Esophagus squamous epithelium (tissue), 5 donors: ENCODE measurements at regions not wholly inside any gene's neighbourhood (a gene's known extent, or its start where the extent isn't known, plus 50 kb on each side); places are given as distances from the start of the nearest gene placed in this dataset.

Experiments
- DNase-seq: peaks from one replicate; lab custom pipeline; 2025; lab: John Stamatoyannopoulos, UW
- H3K27ac ChIP-seq, 4 donors: fragments of 200-600 bp; sonication (generic); one replicate each; pipeline ENCODE4 v1.5.1; 2016 to 2019; ENCODE audit warnings: mild to moderate bottlenecking in 1 of 4
- H3K27me3 ChIP-seq, 4 donors: fragments of 200-600 bp; sonication (generic); 1 replicate in 3 of 4; 2 replicates in 1 of 4; pipeline versions ENCODE4 v1.5.1 to v1.6.0; 2017 to 2021; ENCODE audit warnings: antibody characterized with exemption in 1 of 4
- H3K36me3 ChIP-seq, 3 donors: fragments of 200-600 bp; sonication (generic); one replicate each; pipeline ENCODE4 v1.5.1; 2016 to 2019
- H3K4me1 ChIP-seq, 3 donors: fragments of 200-600 bp; sonication (generic); one replicate each; pipeline ENCODE4 v1.5.1; 2017 to 2019
- H3K4me3 ChIP-seq, 4 donors: fragments of 200-600 bp; sonication (generic); 1 replicate in 3 of 4; 2 replicates in 1 of 4; pipeline ENCODE4 v1.5.1; 2016 to 2019; ENCODE audit warnings: mild to moderate bottlenecking in 2 of 4, moderate library complexity in 1 of 4
- H3K9me3 ChIP-seq, 3 donors: fragments of 200-600 bp; sonication (generic); one replicate each; pipeline ENCODE4 v1.5.1; 2016 to 2019
- POLR2A ChIP-seq, 4 donors: fragments of 450-650 bp; IDR thresholded peaks; one replicate each; pipeline ENCODE4 v1.6.1; 2017; ENCODE audit warnings: antibody characterized with exemption in 4 of 4, mild to moderate bottlenecking in 4 of 4, moderate library complexity in 3 of 4
- WGBS, 2 donors: methylation state at CpG; one replicate each; pipeline ENCODE4 v1.1.5; 2018; 5-methylcytosine and 5-hydroxymethylcytosine counted together
- intact Hi-C: fragments of 100-400 bp; cut with DNase I; formaldehyde crosslinking; loops from one replicate; pipeline ENCODE4 v1.15.0; 2022
- TF ChIP-seq, protein P1 (sequence below), 6 experiments: fragments of 450-650 bp in 4 of 6; fragments of 200-600 bp in 2 of 6; sonication (generic) in 2 of 6; IDR thresholded peaks; one replicate each; pipeline ENCODE4 v1.5.1; 2016 to 2019; ENCODE audit warnings: antibody characterized with exemption in 6 of 6, mild to moderate bottlenecking in 4 of 6, moderate library complexity in 4 of 6
- donor health status: DM: yes; HTN: yes; CAD: no.

DNA sequence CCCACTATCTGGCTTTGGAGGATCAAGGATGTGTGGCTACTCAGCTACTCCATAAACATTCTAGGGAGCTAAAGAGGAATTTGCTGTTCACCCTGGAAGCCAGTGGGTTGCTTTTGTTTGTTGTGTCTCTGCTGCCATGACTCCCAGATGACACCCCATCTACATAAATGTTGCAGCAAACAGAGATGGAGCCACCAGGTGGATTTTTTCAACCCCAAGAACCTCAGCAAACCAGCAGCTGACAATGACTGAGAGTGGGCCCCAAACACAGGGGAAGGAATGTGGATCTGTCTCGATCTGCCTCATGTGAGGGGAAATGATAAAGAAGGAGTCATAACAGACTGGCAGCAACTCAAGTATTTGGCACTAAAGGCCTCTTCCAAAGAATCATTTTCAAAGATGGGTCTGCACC lies 132.7 kb upstream of the TNC start:
- 20 to 25% methylated on average over 1 of the region's 1 CpG for WGBS, 2 donors
- DNase-seq = no peak
- H3K27me3 ChIP-seq = no peaks in the 10 kb centered on the region
- TF ChIP-seq POLR2A (IDR thresholded peaks at IDR 0.05) = no peak
- TF ChIP-seq, protein P1, sequence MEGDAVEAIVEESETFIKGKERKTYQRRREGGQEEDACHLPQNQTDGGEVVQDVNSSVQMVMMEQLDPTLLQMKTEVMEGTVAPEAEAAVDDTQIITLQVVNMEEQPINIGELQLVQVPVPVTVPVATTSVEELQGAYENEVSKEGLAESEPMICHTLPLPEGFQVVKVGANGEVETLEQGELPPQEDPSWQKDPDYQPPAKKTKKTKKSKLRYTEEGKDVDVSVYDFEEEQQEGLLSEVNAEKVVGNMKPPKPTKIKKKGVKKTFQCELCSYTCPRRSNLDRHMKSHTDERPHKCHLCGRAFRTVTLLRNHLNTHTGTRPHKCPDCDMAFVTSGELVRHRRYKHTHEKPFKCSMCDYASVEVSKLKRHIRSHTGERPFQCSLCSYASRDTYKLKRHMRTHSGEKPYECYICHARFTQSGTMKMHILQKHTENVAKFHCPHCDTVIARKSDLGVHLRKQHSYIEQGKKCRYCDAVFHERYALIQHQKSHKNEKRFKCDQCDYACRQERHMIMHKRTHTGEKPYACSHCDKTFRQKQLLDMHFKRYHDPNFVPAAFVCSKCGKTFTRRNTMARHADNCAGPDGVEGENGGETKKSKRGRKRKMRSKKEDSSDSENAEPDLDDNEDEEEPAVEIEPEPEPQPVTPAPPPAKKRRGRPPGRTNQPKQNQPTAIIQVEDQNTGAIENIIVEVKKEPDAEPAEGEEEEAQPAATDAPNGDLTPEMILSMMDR (IDR thresholded peaks at IDR 0.05) = no peak
- H3K36me3 ChIP-seq = no peaks in the 10 kb centered on the region
- H3K4me1 ChIP-seq = no peaks in the 10 kb centered on the region
- H3K4me3 ChIP-seq = no peak overlapping the region
- intact Hi-C loops = no loop called here
- H3K27ac ChIP-seq = no peak overlapping the region
- H3K9me3 ChIP-seq = peaks cover 0 to 3% (median 0%) of the 10 kb centered on the region in 3 donors

DNA sequence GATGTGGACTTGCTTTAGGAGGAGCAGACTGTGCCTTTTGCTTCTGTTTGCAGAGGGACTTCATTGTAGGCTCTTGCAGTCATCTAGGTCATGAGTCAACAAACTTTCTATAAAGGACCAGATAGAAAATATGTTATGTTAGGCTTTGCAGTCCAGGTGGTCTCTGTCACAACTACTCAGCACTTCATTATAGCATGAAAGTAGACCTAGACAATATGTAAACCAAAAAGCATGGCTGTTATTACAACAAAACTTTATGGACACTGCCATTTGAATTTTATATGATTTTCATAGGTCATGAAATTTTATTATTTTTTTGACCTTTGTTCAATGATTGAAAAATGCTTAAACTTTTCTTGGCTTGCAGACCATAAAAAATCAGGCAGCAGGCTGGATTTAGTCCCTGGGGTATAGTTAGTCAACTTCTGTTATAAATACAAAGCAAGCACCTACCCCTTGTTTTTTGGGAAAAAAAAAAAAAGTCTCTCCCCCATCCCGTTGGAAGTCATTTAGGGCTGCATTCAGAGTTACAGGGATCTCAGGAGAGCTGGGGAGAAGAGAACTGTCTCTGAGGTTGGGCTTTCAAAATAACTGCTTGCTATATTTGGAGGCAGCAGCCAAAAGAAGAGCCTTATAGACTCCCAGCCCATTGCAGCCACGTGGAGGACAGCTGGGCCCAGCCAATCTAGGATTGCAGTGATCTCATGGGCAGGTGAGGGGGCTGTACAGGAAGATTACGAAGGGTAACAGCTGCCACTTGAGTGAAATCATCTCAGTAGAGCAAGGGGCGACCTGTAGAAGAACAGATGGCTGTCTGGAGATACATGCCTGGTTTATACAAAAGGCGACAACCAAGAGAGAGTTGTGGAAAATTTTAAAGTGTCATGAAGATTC lies 136.6 kb upstream of the TNC start:
- Histone ChIP-seq H3K4me3 (no peak overlapping the region), H3K27me3 (no peaks in the 10 kb centered on the region), H3K4me1 (no peaks in the 10 kb centered on the region), H3K36me3 (no peaks in the 10 kb centered on the region), H3K9me3 (peaks cover 0 to 3% (median 0%) of the 10 kb centered on the region in 3 donors), H3K27ac (no peak overlapping the region)
- WGBS, 2 donors = 67 to 76% methylated on average over 4 to 5 of the region's 5 CpGs
- TF ChIP-seq, protein P1 (IDR thresholded peaks at IDR 0.05) = no peak
- TF ChIP-seq POLR2A (IDR thresholded peaks at IDR 0.05) = no peak
- intact Hi-C loops = no loop called here
- DNase-seq = no peak

DNA sequence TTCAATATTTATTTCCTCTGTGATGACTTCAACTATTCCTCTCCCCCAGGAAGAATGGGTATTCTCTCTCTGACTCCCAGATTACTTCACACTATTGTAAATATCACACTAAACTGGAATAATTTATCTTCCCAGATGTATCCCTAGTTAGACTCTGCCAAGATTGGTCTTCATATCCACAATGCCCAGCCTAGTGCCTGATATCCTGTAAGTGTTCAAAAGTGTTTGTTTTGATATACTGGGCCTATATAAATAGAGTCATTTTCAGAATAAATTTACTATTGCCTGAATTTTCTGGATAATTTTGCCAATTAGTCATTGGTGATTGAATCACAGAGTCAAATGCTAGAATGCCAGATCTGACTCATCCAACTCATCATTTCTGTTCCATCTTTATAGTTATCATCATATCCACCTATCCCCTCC lies 143.7 kb upstream of the TNC start:
- H3K27ac ChIP-seq = no peak overlapping the region

DNA sequence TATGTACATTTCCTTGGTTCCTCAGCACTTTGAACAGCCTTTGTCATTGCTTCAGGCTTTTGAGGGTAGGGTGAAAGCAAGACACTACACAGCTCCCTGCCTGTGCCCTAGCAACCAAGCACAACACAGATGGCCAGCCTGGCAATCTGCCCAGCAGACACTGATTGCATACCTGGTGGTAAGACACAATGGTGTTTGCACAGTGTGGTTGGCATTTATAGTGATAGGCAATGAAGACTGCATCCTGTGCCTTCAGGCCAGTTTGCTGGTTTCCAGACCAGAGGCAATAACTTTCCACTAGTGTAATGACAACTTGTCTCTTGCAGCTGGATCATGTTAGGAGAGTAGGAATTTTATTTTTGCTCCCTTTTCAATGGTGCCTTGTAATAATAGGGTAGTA lies 144.5 kb upstream of the TNC start:
- Histone ChIP-seq H3K27me3 (no peaks in the 10 kb centered on the region), H3K36me3 (no peaks in the 10 kb centered on the region), H3K4me1 (peaks cover 0 to 14% (median 11%) of the 10 kb centered on the region in 3 donors), H3K27ac (no peak overlapping the region), H3K4me3 (no peak overlapping the region), H3K9me3 (no peaks in the 10 kb centered on the region)
- intact Hi-C loops = no loop called here
- no peak for DNase-seq
- TF ChIP-seq POLR2A (IDR thresholded peaks at IDR 0.05) = no peak
- TF ChIP-seq, protein P1 (IDR thresholded peaks at IDR 0.05) = no peak

More for the DNA sequence above, 143.7 kb upstream of the TNC start:
- intact Hi-C loops = no loop called here
- H3K4me3 ChIP-seq = no peak overlapping the region
- TF ChIP-seq POLR2A (IDR thresholded peaks at IDR 0.05) = no peak
- TF ChIP-seq, protein P1 (IDR thresholded peaks at IDR 0.05) = no peak
- no peaks in the 10 kb centered on the region for H3K36me3 ChIP-seq
- no peaks in the 10 kb centered on the region for H3K27me3 ChIP-seq
- H3K4me1 ChIP-seq = peaks cover 0 to 14% (median 11%) of the 10 kb centered on the region in 3 donors
- DNase-seq = no peak
- H3K9me3 ChIP-seq = no peaks in the 10 kb centered on the region

DNA sequence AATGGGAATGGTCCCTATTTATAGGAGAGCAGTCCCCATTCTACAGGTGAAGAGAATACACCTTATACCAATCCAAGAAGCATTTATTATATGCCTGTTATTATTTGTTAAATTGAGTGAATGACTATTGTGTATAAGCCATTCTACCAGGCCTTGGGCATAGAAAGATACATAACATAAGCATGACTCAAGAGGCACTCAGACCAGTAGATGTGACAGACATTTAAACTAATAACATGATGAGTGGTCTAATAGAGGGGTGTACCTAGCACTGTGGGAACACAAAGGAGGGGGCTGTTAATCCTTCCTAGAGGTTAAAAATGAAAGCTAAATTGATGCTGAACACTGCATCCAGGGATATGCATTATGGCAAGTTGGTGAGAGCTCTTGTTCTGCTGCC lies 145.0 kb upstream of the TNC start:
- TF ChIP-seq POLR2A (IDR thresholded peaks at IDR 0.05) = no peak
- TF ChIP-seq, protein P1 (IDR thresholded peaks at IDR 0.05) = no peak
- Histone ChIP-seq H3K4me1 (peaks cover 0 to 14% (median 11%) of the 10 kb centered on the region in 3 donors), H3K27me3 (no peaks in the 10 kb centered on the region), H3K4me3 (no peak overlapping the region), H3K36me3 (no peaks in the 10 kb centered on the region), H3K9me3 (no peaks in the 10 kb centered on the region), H3K27ac (no peak overlapping the region)
- DNase-seq = no peak
- intact Hi-C loops = no loop called here
